GM20000 (cell line): ENCODE measurements at regions not wholly inside any gene's neighbourhood (a gene's known extent, or its start where the extent isn't known, plus 50 kb on each side); places are given as distances from the start of the nearest gene placed in this dataset.
"Not testable (repeated sequence)": the region's sequence is repeated elsewhere in the genome, so short reads cannot be mapped to it uniquely, and the experiment has no call there.

ENCODE experiments used
- DNase-seq: peaks from one replicate; pipeline ENCODE4 v3.0.0; 2012; ENCODE audit warnings: low spot score
- TF ChIP-seq, protein P1 (sequence below): IDR thresholded peaks from 2 replicates; pipeline ENCODE4 v1.5.1; 2012; ENCODE audit warnings: mild to moderate bottlenecking, control low read depth; ENCODE audit errors: extremely low read depth, missing control alignments

DNA sequence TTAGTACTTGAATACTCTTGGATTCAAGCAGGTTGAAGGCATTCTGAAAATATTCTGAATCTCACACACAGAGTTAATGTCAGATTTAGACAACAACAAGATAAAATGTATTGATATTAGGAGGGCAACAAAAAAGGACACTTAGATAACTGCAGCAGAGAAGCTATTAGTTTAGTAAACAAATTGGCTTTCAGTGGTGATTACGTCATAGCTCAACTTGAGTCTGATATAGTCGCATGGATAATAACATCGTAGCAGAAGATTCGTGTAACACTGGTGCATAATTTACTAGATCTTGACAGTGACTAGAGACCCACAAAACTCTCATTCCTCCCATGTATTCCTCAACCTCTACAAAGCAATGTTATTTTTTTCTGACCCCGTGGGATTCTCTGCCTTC, 268.3 kb downstream of the KCNJ2 start:
- TF ChIP-seq, protein P1, sequence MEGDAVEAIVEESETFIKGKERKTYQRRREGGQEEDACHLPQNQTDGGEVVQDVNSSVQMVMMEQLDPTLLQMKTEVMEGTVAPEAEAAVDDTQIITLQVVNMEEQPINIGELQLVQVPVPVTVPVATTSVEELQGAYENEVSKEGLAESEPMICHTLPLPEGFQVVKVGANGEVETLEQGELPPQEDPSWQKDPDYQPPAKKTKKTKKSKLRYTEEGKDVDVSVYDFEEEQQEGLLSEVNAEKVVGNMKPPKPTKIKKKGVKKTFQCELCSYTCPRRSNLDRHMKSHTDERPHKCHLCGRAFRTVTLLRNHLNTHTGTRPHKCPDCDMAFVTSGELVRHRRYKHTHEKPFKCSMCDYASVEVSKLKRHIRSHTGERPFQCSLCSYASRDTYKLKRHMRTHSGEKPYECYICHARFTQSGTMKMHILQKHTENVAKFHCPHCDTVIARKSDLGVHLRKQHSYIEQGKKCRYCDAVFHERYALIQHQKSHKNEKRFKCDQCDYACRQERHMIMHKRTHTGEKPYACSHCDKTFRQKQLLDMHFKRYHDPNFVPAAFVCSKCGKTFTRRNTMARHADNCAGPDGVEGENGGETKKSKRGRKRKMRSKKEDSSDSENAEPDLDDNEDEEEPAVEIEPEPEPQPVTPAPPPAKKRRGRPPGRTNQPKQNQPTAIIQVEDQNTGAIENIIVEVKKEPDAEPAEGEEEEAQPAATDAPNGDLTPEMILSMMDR = no peak
- DNase-seq = no peak

DNA sequence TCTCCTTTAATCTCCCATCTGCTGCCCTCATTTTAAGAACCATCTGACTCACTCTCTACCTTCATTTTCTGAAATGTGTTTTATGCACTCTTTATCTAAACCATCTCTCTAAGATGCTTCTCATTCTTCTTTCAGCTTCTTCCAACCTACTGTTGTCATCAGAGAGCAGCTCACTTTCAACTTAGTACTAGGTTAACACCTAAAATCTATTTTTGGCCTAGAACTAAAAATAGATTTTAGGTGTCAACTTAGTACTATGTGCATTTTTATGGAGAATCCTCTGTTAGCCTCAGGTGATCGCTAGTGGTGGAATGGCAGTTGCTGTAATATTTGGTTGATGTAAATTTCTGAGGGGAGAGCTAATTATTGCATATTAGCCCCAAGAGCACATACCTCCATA, 277.1 kb downstream of the KCNJ2 start:
- TF ChIP-seq, protein P1 = no peak
- DNase-seq = no peak

DNA sequence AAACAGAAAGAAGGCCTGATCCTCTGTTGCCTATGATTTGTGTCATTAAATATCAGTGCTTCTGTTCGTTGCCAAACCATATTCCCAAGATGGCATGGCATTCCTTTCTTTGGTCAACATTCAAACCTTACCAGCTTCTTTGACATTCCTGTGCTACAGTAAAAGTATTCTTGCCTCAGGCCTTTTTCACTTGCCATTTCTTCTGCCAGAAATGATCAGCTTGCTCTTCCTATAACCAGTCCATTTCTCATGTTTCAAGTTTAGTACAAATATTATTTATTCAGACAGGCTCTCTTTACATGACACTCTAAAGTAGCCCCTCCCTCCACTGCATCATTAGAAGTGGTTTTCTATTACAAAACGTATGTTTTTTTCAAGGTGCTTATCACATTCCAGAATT, 278.3 kb downstream of the KCNJ2 start:
- DNase-seq = no peak

DNA sequence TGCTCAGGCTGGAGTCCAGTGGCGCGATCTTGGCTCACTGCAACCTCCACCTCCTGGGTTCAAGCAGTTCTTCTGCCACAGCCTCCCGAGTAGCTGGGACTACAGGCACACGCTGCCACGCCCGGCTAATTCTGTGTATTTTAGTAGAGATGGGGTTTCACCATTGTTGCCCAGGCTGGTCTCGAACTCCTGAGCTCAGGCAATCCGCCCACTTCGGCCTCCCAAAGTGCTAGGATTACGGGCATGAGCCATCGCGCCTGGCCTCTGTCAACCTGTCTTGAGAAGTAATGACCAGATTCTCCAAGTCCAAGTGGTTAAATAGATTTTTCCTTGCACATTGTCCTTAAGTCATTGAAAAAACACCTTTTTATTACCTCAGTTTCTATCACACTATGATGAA, 283.7 kb downstream of the KCNJ2 start:
- not testable (repeated sequence) for DNase-seq

More for the DNA sequence above, 278.3 kb downstream of the KCNJ2 start:
- TF ChIP-seq, protein P1 = no peak

DNA sequence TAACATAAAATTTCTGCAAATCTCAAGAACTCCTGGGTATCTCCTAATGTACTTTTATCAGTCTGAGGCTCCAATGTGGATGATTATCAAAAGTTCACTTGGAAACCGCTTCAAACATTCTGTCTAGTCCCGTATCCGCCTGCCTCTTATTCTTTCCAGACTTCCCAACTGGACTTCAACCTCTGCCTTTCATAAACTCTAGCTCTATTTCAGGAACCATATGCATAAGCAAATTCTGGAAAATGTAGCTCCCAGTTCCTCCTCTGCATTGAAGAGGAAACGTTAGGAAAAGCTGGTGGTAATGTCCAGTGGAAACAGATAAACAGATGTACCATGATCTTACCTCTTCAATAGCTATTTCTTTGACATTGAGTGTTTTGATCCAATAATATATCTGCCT, 285.0 kb downstream of the KCNJ2 start:
- TF ChIP-seq, protein P1 = no peak
- no peak for DNase-seq

DNA sequence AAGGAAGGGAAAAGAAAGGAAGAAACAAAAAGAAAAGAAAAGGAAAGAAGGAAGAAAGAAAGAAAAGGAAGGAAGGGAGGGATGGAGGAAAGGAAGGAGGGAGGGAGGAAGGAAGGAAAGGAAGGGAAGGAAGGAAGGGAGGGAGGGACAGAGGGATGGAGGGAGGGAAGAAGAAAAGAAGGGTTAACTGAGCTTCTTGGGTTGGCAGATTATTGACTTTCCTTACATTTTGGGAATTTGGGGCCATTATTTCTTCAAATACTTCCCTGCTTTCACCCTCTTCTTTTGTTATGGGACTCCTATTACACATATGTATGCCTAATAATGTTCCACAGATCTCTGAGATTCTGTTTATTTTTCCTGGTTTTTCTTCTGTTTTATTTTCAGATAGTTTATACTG, 285.6 kb downstream of the KCNJ2 start:
- TF ChIP-seq, protein P1 = no peak
- no peak for DNase-seq

DNA sequence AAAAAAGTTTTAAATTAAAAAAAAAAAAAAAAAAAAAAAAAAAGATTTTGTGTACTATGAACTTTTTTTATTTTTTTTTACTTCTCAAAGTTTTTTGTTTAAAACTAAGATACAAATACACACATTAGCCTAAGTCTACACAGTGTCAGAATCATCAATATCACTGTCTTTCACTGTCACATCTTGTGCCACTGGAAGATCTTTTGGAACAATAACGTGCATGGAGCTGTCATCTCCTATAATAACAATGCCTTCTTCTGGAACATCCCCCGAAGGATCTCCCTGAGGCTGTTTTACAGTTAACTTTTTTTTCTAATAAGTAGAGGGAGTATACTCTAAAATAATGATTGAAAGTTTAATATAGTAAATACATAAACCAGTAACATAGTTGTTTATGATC, 295.7 kb downstream of the KCNJ2 start:
- TF ChIP-seq, protein P1 = no peak

DNA sequence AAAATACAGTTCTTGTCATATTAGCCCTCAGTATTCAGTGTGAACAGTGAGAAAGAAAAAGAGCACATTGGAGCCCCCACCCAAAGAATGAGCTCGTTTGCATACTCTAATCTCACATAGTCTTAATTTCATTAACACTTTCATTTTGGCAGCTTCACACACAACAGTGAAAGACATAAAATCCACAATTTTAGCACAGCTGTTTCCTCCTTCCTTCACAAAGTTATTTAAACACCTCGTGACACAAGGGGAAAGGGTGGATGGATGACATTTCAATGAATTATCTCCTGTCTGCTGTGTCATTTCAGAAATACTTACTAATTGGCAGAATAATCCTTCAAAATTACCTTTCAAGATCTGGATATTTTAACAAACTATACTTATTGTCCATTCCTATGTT, 299.3 kb downstream of the KCNJ2 start:
- no peak for DNase-seq
- TF ChIP-seq, protein P1 = no peak

More for the DNA sequence above, 295.7 kb downstream of the KCNJ2 start:
- DNase-seq = no peak
